SU-DHL-6 (cell line): ENCODE measurements at regions not wholly inside any gene's neighbourhood (a gene's known extent, or its start where the extent isn't known, plus 50 kb on each side); places are given as distances from the start of the nearest gene placed in this dataset.

ENCODE experiments used
- H2AFZ ChIP-seq: fragments of 200-600 bp; sonication (generic); 2 replicates; pipeline ENCODE4 v1.6.1; 2014; ENCODE audit warnings: low read depth, mild to moderate bottlenecking, moderate library complexity, mixed read lengths, antibody characterized with exemption, low read length; ENCODE audit not compliant: severe bottlenecking
- H3F3A ChIP-seq: fragments of 200-600 bp; shearing (Covaris generic); 2 replicates; pipeline ENCODE4 v1.6.0; 2016; ENCODE audit warnings: antibody characterized with exemption, mild to moderate bottlenecking; ENCODE audit not compliant: insufficient read depth
- H3K27ac ChIP-seq: fragments of 200-600 bp; sonication (generic); 2 replicates; pipeline ENCODE4 v1.5.1; 2016; ENCODE audit warnings: low read depth, mild to moderate bottlenecking, low read length, moderate library complexity, mixed read lengths
- H3K27me3 ChIP-seq: fragments of 200-600 bp; sonication (generic), shearing (Covaris generic); 2 replicates; pipeline ENCODE4 v1.6.0; 2014; ENCODE audit warnings: mild to moderate bottlenecking, low read length
- H3K36me3 ChIP-seq: fragments of 200-600 bp; sonication (generic); 2 replicates; pipeline ENCODE4 v1.6.1; 2014; ENCODE audit warnings: mild to moderate bottlenecking, low read length, mixed read lengths
- H3K4me2 ChIP-seq: fragments of 300-600, 200-600 bp; shearing (Covaris generic), sonication (generic); 2 replicates; pipeline ENCODE4 v1.6.0; 2014; ENCODE audit warnings: low read length, low read depth, mild to moderate bottlenecking; ENCODE audit not compliant: poor library complexity, severe bottlenecking
- H3K4me3 ChIP-seq: fragments of 200-600 bp; sonication (generic); 2 replicates; pipeline ENCODE4 v1.5.1; 2014; ENCODE audit warnings: antibody characterized with exemption, low read length, mild to moderate bottlenecking, mixed read lengths; ENCODE audit not compliant: insufficient read depth, poor library complexity, severe bottlenecking
- H3K79me2 ChIP-seq: fragments of 200-600 bp; sonication (generic); 2 replicates; pipeline ENCODE4 v1.6.1; 2014; ENCODE audit warnings: mild to moderate bottlenecking, low read length, moderate library complexity; ENCODE audit not compliant: insufficient read depth
- H3K9ac ChIP-seq: fragments of 200-600 bp; sonication (generic); 2 replicates; pipeline ENCODE4 v1.7.0; 2014; ENCODE audit warnings: mild to moderate bottlenecking, low read length
- H3K9me2 ChIP-seq: fragments of 200-600 bp; sonication (generic); replicated peaks from 2 replicates; pipeline ENCODE4 v1.6.1; 2014; ENCODE audit warnings: low read length; ENCODE audit not compliant: insufficient read depth
- H3K9me3 ChIP-seq: fragments of 200-600 bp; sonication (generic); 2 replicates; pipeline ENCODE4 v1.6.1; 2014; ENCODE audit warnings: low read length, mixed read lengths; ENCODE audit not compliant: insufficient read depth
- H4K20me1 ChIP-seq: fragments of 200-600 bp; sonication (generic); 2 replicates; pipeline ENCODE4 v1.6.1; 2014; ENCODE audit warnings: low read depth, mild to moderate bottlenecking, antibody characterized with exemption, low read length, moderate library complexity, mixed read lengths
- EZH2phosphoT487 ChIP-seq: fragments of 200-600 bp; sonication (generic), shearing (Covaris generic); conservative IDR thresholded peaks from 2 replicates; pipeline ENCODE4 v1.6.1; 2018; ENCODE audit warnings: mild to moderate bottlenecking, antibody characterized with exemption, low read length, moderate library complexity, mixed read lengths
- TF ChIP-seq, protein P1 (sequence below): fragments of 200-600 bp; sonication (generic); IDR thresholded peaks from one replicate; pipeline ENCODE4 v1.5.1; 2017; ENCODE audit warnings: antibody characterized with exemption, mild to moderate bottlenecking, low read length, moderate library complexity; ENCODE audit not compliant: insufficient read depth, poor library complexity, severe bottlenecking

DNA sequence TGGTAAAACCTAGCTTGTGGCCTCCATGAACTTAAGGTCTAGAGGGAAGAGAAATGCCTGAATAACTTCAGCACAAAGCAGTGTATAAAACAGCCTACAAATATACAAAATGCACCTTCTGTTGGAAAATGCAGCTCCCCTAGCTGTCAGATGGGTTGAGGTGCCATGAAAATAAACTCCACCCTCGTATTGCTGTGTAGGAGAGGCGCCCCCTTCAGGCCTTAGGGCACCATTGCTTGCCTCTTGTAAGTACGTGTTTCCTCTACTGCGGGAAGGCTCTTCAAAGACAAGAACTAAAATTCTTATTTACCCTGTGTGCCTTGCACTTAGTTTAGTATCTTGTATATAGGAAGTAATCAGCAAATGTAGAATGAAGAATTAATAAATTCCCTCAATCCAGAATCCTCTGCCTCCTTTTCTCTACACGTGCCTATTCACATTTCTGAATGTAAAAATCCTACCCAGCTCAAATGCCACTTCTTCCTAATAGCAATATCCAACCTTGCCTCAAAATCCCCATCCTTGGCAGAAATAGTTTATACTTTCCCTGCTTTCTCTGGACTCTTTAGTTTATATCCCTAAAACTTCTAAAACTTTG is 393.7 kb upstream of the PDE4D start:
- no peak overlapping the region for H3K27ac ChIP-seq
- no peaks in the 10 kb centered on the region for H3K36me3 ChIP-seq
- no peaks in the 10 kb centered on the region for H3K9me3 ChIP-seq
- H2AFZ ChIP-seq: no peak overlapping the region
- H3K27me3 ChIP-seq: no peaks in the 10 kb centered on the region
- H3K9me2 ChIP-seq: no peaks in the 10 kb centered on the region
- H3K79me2 ChIP-seq: no peaks in the 10 kb centered on the region
- no peak for TF ChIP-seq EZH2phosphoT487
- TF ChIP-seq, protein P1, sequence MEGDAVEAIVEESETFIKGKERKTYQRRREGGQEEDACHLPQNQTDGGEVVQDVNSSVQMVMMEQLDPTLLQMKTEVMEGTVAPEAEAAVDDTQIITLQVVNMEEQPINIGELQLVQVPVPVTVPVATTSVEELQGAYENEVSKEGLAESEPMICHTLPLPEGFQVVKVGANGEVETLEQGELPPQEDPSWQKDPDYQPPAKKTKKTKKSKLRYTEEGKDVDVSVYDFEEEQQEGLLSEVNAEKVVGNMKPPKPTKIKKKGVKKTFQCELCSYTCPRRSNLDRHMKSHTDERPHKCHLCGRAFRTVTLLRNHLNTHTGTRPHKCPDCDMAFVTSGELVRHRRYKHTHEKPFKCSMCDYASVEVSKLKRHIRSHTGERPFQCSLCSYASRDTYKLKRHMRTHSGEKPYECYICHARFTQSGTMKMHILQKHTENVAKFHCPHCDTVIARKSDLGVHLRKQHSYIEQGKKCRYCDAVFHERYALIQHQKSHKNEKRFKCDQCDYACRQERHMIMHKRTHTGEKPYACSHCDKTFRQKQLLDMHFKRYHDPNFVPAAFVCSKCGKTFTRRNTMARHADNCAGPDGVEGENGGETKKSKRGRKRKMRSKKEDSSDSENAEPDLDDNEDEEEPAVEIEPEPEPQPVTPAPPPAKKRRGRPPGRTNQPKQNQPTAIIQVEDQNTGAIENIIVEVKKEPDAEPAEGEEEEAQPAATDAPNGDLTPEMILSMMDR: peak; percentile 75
- H3K4me2 ChIP-seq: no peak overlapping the region
- H4K20me1 ChIP-seq: no peaks in the 10 kb centered on the region
- no peak overlapping the region for H3K9ac ChIP-seq
- no peaks in the 10 kb centered on the region for H3F3A ChIP-seq
- no peak overlapping the region for H3K4me3 ChIP-seq

- H3K36me3 ChIP-seq: no peaks in the 10 kb centered on the region
- H4K20me1 ChIP-seq: no peaks in the 10 kb centered on the region
- H2AFZ ChIP-seq: no peak overlapping the region
- H3K27me3 ChIP-seq: no peaks in the 10 kb centered on the region
- TF ChIP-seq, protein P1: no peak
- no peak for TF ChIP-seq EZH2phosphoT487
- no peak overlapping the region for H3K4me2 ChIP-seq
- no peaks in the 10 kb centered on the region for H3K9me2 ChIP-seq
- H3K27ac ChIP-seq: no peak overlapping the region
- no peaks in the 10 kb centered on the region for H3F3A ChIP-seq
- no peak overlapping the region for H3K9ac ChIP-seq
- H3K79me2 ChIP-seq: no peaks in the 10 kb centered on the region
- H3K9me3 ChIP-seq: no peaks in the 10 kb centered on the region
- H3K4me3 ChIP-seq: no peak overlapping the region
These were observed 392.4 kb upstream of the PDE4D start for GRCh38 chr5:60285910-60286309.

- no peak overlapping the region for H3K4me3 ChIP-seq
- no peaks in the 10 kb centered on the region for H3K9me2 ChIP-seq
- no peak overlapping the region for H3K9ac ChIP-seq
- H3K79me2 ChIP-seq: no peaks in the 10 kb centered on the region
- no peak overlapping the region for H3K27ac ChIP-seq
- H4K20me1 ChIP-seq: no peaks in the 10 kb centered on the region
- no peak overlapping the region for H2AFZ ChIP-seq
- H3K36me3 ChIP-seq: no peaks in the 10 kb centered on the region
- H3F3A ChIP-seq: no peaks in the 10 kb centered on the region
- TF ChIP-seq EZH2phosphoT487: no peak
- H3K4me2 ChIP-seq: no peak overlapping the region
- H3K27me3 ChIP-seq: no peaks in the 10 kb centered on the region
- H3K9me3 ChIP-seq: no peaks in the 10 kb centered on the region
These were observed 387.4 kb upstream of the PDE4D start for GRCh38 chr5:60280943-60281342.

DNA sequence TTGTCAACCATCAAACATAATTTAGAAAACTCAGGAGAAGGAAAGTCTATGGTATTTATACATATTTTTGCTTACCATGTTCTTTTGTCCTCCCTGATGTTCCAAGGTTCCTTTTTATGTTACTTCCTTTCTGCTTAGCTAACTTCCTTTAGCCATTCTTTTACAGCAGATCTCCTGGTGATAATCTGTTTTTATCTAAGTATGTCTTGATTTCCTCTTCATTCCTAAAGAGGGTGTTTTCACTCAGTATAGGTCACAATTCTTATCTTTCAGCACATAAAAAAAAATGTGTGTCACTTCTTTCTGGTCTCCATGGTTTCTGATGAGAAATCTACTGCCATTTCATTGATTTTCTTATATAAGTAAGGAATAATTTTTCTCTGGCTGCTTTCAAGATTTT is 384.4 kb upstream of the PDE4D start:
- Histone ChIP-seq H3K4me2 (no peak overlapping the region), H3F3A (no peaks in the 10 kb centered on the region), H3K27me3 (no peaks in the 10 kb centered on the region), H4K20me1 (no peaks in the 10 kb centered on the region), H3K4me3 (no peak overlapping the region), H3K36me3 (no peaks in the 10 kb centered on the region), H3K9ac (no peak overlapping the region), H3K79me2 (no peaks in the 10 kb centered on the region), H2AFZ (no peak overlapping the region), H3K27ac (no peak overlapping the region), H3K9me2 (no peaks in the 10 kb centered on the region), H3K9me3 (no peaks in the 10 kb centered on the region)
- no peak for TF ChIP-seq EZH2phosphoT487
- TF ChIP-seq, protein P1: no peak
